ENCODE measurements at regions not wholly inside any gene's neighbourhood (a gene's known extent, or its start where the extent isn't known, plus 50 kb on each side); places are given as distances from the start of the nearest gene placed in this dataset.

DNA sequence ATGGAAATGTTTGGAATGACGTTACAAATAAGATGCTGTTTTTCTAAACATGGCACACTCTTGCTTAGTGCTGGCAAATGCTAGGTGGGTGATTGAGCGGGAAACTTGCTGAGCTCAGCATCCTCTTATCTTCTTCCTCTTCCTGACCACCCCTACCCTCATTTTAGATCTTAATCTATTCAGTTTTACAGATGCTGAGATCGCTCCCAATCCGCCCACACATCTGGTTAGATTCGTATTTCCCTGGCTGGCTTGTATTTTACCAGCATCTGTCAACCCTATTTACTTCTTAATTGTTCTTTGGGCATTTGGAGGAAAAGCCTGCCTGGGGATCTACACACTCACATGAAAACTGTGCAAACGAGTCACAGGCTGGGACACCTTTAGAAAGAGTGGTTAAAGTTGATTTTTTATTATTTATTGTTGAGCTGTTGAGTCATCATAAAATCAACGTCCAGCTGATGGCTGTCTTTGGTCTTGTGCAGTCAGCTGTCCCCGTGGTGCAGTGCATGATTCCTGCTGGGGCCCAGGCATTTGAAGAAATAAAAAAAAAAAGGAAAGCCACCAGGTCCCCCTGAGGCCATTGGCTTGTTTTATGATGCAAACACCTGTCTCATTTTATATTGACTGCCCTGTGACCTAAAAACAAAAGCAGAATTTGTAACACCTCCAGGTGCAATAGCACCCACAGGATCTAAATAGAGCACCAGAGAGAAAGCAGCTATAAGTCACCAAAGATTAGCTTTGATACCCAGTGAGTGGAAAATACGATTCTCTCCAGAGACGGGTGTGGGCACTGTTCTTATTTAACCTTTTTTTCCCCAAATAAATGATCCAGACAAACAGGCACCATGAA, 258.6 kb downstream of the HS3ST3B1 start:
- Histone ChIP-seq H3K27ac (ENCODE audit: low read length, poor library complexity, severe bottlenecking) (no peak overlapping the region), H3K9ac (ENCODE audit: low read length) (no peak overlapping the region), H3K18ac (ENCODE audit: low read depth in 1 of 2, low read length in 2 of 2) (no peak overlapping the region), H3K9me3 (ENCODE audit: control insufficient read depth, low read length) (no peaks in the 10 kb centered on the region), H3K4me3 (ENCODE audit: insufficient read depth in 1 of 2, low read depth in 1 of 2, low read length in 2 of 2) (no peak overlapping the region), H3K23ac (ENCODE audit: low read length in 2 of 2) (no peak overlapping the region), H2BK5ac (ENCODE audit: low read depth, low read length, poor library complexity, severe bottlenecking) (no peak overlapping the region), H3K4ac (ENCODE audit: low read depth in 1 of 2, low read length in 2 of 2) (no peak overlapping the region), H4K91ac (ENCODE audit: low read length) (no peak overlapping the region), H2BK12ac (ENCODE audit: low read length in 2 of 2) (no peak overlapping the region), H2BK120ac (ENCODE audit: low read depth, low read length) (no peak overlapping the region), H4K8ac (ENCODE audit: low read length) (no peak overlapping the region), H3K4me2 (ENCODE audit: low read length, poor library complexity, severe bottlenecking) (no peak overlapping the region), H3K4me1 (ENCODE audit: control insufficient read depth, insufficient read depth, low read depth, low read length) (no peaks in the 10 kb centered on the region), H3K79me1 (replicated peaks; ENCODE audit: low read length, poor library complexity, severe bottlenecking) (no peaks in the 10 kb centered on the region), H3K14ac (ENCODE audit: low read length in 2 of 2) (no peak overlapping the region), H2AFZ (ENCODE audit: low read depth, low read length) (no peak overlapping the region), H2AK5ac (ENCODE audit: low read length, severe bottlenecking) (no peak overlapping the region), H2BK15ac (ENCODE audit: low read depth, poor library complexity, severe bottlenecking) (peak overlapping the region; percentile 28), H3K27me3 (ENCODE audit: control insufficient read depth in 1 of 2, insufficient read depth in 1 of 2, low read length in 2 of 2) (no peaks in the 10 kb centered on the region), H3K36me3 (ENCODE audit: control insufficient read depth in 1 of 2, insufficient read depth in 2 of 2, low read depth in 1 of 2, low read length in 2 of 2) (no peaks in the 10 kb centered on the region)
- no peak for DNase-seq
- 57% methylated on average over 8 of the region's 10 CpGs for WGBS

DNA sequence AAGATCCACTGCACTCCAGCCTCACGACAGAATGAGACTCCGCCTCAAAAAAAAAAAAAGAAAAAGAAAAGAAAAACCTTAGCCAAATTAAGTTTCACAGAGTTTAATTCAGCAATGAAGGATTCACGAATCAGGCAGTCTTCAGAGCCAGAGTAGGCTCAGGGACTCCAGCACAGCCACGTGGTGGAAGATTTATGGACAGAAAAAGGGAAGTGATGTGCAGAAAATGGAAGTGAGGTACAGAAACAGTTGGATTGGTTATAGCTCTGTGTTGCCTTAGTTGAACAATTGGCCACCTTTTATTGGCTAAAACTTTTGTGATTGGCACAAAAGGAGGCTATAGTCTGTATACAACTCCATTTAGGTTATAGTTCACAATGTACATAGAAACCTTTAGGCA, 256.6 kb downstream of the HS3ST3B1 start:
- no peak overlapping the region for H3K4ac ChIP-seq (ENCODE audit: low read depth in 1 of 2, low read length in 2 of 2)
- H2AFZ ChIP-seq (ENCODE audit: low read depth, low read length) = no peak overlapping the region
- H3K36me3 ChIP-seq (ENCODE audit: control insufficient read depth in 1 of 2, insufficient read depth in 2 of 2, low read depth in 1 of 2, low read length in 2 of 2) = no peaks in the 10 kb centered on the region
- H3K23ac ChIP-seq (ENCODE audit: low read length in 2 of 2) = no peak overlapping the region
- WGBS = 55% methylated on average over 2 of the region's 4 CpGs
- H3K27me3 ChIP-seq (ENCODE audit: control insufficient read depth in 1 of 2, insufficient read depth in 1 of 2, low read length in 2 of 2) = no peaks in the 10 kb centered on the region
- H3K9ac ChIP-seq (ENCODE audit: low read length) = no peak overlapping the region
- H3K14ac ChIP-seq (ENCODE audit: low read length in 2 of 2) = no peak overlapping the region
- H3K4me3 ChIP-seq (ENCODE audit: insufficient read depth in 1 of 2, low read depth in 1 of 2, low read length in 2 of 2) = no peak overlapping the region
- H2BK15ac ChIP-seq (ENCODE audit: low read depth, poor library complexity, severe bottlenecking) = no peak overlapping the region
- no peak overlapping the region for H2BK5ac ChIP-seq (ENCODE audit: low read depth, low read length, poor library complexity, severe bottlenecking)
- no peak overlapping the region for H3K27ac ChIP-seq (ENCODE audit: low read length, poor library complexity, severe bottlenecking)
- H2AK5ac ChIP-seq (ENCODE audit: low read length, severe bottlenecking) = no peak overlapping the region
- no peaks in the 10 kb centered on the region for H3K79me1 ChIP-seq (replicated peaks; ENCODE audit: low read length, poor library complexity, severe bottlenecking)
- H3K4me1 ChIP-seq (ENCODE audit: control insufficient read depth, insufficient read depth, low read depth, low read length) = no peaks in the 10 kb centered on the region
- H4K8ac ChIP-seq (ENCODE audit: low read length) = no peak overlapping the region
- no peak for DNase-seq
- H3K4me2 ChIP-seq (ENCODE audit: low read length, poor library complexity, severe bottlenecking) = no peak overlapping the region
- no peak overlapping the region for H2BK120ac ChIP-seq (ENCODE audit: low read depth, low read length)
- H3K9me3 ChIP-seq (ENCODE audit: control insufficient read depth, low read length) = no peaks in the 10 kb centered on the region
- H2BK12ac ChIP-seq (ENCODE audit: low read length in 2 of 2) = no peak overlapping the region
- H4K91ac ChIP-seq (ENCODE audit: low read length) = no peak overlapping the region
- H3K18ac ChIP-seq (ENCODE audit: low read depth in 1 of 2, low read length in 2 of 2) = no peak overlapping the region

GRCh38 chr17:14553847-14554246, 253.0 kb downstream of the HS3ST3B1 start:
- Histone ChIP-seq H3K9ac (ENCODE audit: low read length) (no peak overlapping the region), H3K14ac (ENCODE audit: low read length in 2 of 2) (no peak overlapping the region), H2AK5ac (ENCODE audit: low read length, severe bottlenecking) (no peak overlapping the region), H2BK15ac (ENCODE audit: low read depth, poor library complexity, severe bottlenecking) (no peak overlapping the region), H3K4me3 (ENCODE audit: insufficient read depth in 1 of 2, low read depth in 1 of 2, low read length in 2 of 2) (no peak overlapping the region), H3K23ac (ENCODE audit: low read length in 2 of 2) (no peak overlapping the region), H3K18ac (ENCODE audit: low read depth in 1 of 2, low read length in 2 of 2) (peak overlapping the region in 1 of 2 experiments; percentile 16), H4K8ac (ENCODE audit: low read length) (no peak overlapping the region), H3K79me1 (replicated peaks; ENCODE audit: low read length, poor library complexity, severe bottlenecking) (no peaks in the 10 kb centered on the region), H3K4ac (ENCODE audit: low read depth in 1 of 2, low read length in 2 of 2) (peak overlapping the region in 1 of 2 experiments; percentile 49), H3K4me2 (ENCODE audit: low read length, poor library complexity, severe bottlenecking) (no peak overlapping the region), H2BK5ac (ENCODE audit: low read depth, low read length, poor library complexity, severe bottlenecking) (no peak overlapping the region), H3K27ac (ENCODE audit: low read length, poor library complexity, severe bottlenecking) (no peak overlapping the region), H4K91ac (ENCODE audit: low read length) (no peak overlapping the region), H3K9me3 (ENCODE audit: control insufficient read depth, low read length) (no peaks in the 10 kb centered on the region), H3K27me3 (ENCODE audit: control insufficient read depth in 1 of 2, insufficient read depth in 1 of 2, low read length in 2 of 2) (no peaks in the 10 kb centered on the region), H3K36me3 (ENCODE audit: control insufficient read depth in 1 of 2, insufficient read depth in 2 of 2, low read depth in 1 of 2, low read length in 2 of 2) (no peaks in the 10 kb centered on the region), H2BK12ac (ENCODE audit: low read length in 2 of 2) (no peak overlapping the region), H2BK120ac (ENCODE audit: low read depth, low read length) (no peak overlapping the region), H2AFZ (ENCODE audit: low read depth, low read length) (no peak overlapping the region), H3K4me1 (ENCODE audit: control insufficient read depth, insufficient read depth, low read depth, low read length) (no peaks in the 10 kb centered on the region)
- DNase-seq = no peak
- WGBS = 73% methylated on average over 2 of the region's 2 CpGs

DNA sequence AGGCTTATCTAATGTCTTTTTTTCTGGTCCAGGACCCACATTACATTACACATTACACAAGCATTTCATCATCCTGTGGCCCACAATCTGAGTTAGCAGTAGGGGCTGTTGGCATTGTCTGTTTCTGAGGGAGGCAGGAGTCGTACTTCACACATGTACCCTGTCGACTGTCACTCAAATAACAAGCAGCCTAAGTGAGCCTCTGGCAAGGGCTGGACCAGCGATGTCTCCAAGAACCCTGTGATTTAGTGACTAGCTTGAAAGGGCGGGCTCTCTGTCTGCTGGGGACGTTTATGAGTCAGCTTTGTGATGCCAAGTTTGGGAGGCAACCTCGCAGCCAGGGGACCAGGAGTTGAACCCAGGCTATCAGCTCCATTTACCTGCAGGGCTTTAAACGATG, 251.4 kb downstream of the HS3ST3B1 start:
- no peak overlapping the region for H4K8ac ChIP-seq (ENCODE audit: low read length)
- H3K14ac ChIP-seq (ENCODE audit: low read length in 2 of 2) = no peak overlapping the region
- no peak overlapping the region for H3K18ac ChIP-seq (ENCODE audit: low read depth in 1 of 2, low read length in 2 of 2)
- WGBS = 82% methylated on average over 6 of the region's 7 CpGs
- no peaks in the 10 kb centered on the region for H3K36me3 ChIP-seq (ENCODE audit: control insufficient read depth in 1 of 2, insufficient read depth in 2 of 2, low read depth in 1 of 2, low read length in 2 of 2)
- H3K9ac ChIP-seq (ENCODE audit: low read length) = no peak overlapping the region
- H3K4ac ChIP-seq (ENCODE audit: low read depth in 1 of 2, low read length in 2 of 2) = no peak overlapping the region
- H3K27me3 ChIP-seq (ENCODE audit: control insufficient read depth in 1 of 2, insufficient read depth in 1 of 2, low read length in 2 of 2) = no peaks in the 10 kb centered on the region
- H2BK120ac ChIP-seq (ENCODE audit: low read depth, low read length) = no peak overlapping the region
- H3K4me2 ChIP-seq (ENCODE audit: low read length, poor library complexity, severe bottlenecking) = no peak overlapping the region
- H3K4me1 ChIP-seq (ENCODE audit: control insufficient read depth, insufficient read depth, low read depth, low read length) = no peaks in the 10 kb centered on the region
- no peak overlapping the region for H4K91ac ChIP-seq (ENCODE audit: low read length)
- no peak overlapping the region for H2BK12ac ChIP-seq (ENCODE audit: low read length in 2 of 2)
- H2BK15ac ChIP-seq (ENCODE audit: low read depth, poor library complexity, severe bottlenecking) = no peak overlapping the region
- no peaks in the 10 kb centered on the region for H3K9me3 ChIP-seq (ENCODE audit: control insufficient read depth, low read length)
- no peak overlapping the region for H3K27ac ChIP-seq (ENCODE audit: low read length, poor library complexity, severe bottlenecking)
- no peak overlapping the region for H3K4me3 ChIP-seq (ENCODE audit: insufficient read depth in 1 of 2, low read depth in 1 of 2, low read length in 2 of 2)
- no peak overlapping the region for H2AFZ ChIP-seq (ENCODE audit: low read depth, low read length)
- H2AK5ac ChIP-seq (ENCODE audit: low read length, severe bottlenecking) = no peak overlapping the region
- DNase-seq = no peak
- H2BK5ac ChIP-seq (ENCODE audit: low read depth, low read length, poor library complexity, severe bottlenecking) = no peak overlapping the region
- H3K23ac ChIP-seq (ENCODE audit: low read length in 2 of 2) = no peak overlapping the region
- H3K79me1 ChIP-seq (replicated peaks; ENCODE audit: low read length, poor library complexity, severe bottlenecking) = no peaks in the 10 kb centered on the region
